GM13976 (cell line): ENCODE measurements at regions not wholly inside any gene's neighbourhood (a gene's known extent, or its start where the extent isn't known, plus 50 kb on each side); places are given as distances from the start of the nearest gene placed in this dataset.

Source experiments
- DNase-seq: peaks from one replicate; pipeline ENCODE4 v3.0.0; 2012; ENCODE audit warnings: low spot score
- CTCF ChIP-seq: IDR thresholded peaks from 2 replicates; pipeline ENCODE4 v1.5.1; 2012; ENCODE audit warnings: borderline replicate concordance, mild to moderate bottlenecking; ENCODE audit not compliant: insufficient read depth; ENCODE audit errors: extremely low read depth, missing control alignments, control extremely low read depth
- in situ Hi-C: fragments of 300-500 bp; cut with MboI; formaldehyde crosslinking; loops from one replicate; pipeline ENCODE4 v1.12.0; 2022; ENCODE audit warnings: low sequenced_read_pairs, mixed read lengths, inconsistent platforms; ENCODE audit not compliant: unreplicated experiment

- DNase-seq, result no peak
- in situ Hi-C loops, result no loop called here
- no peak for TF ChIP-seq CTCF
These were observed 282.6 kb downstream of the ICOS start for GRCh38 chr2:204219196-204219595.

- in situ Hi-C loops, result no loop called here
- no peak for TF ChIP-seq CTCF
- no peak for DNase-seq
These were observed 284.3 kb downstream of the ICOS start for GRCh38 chr2:204220896-204221295.

- no peak for DNase-seq
- TF ChIP-seq CTCF, result no peak
- in situ Hi-C loops, result no loop called here
These were observed 286.5 kb downstream of the ICOS start for GRCh38 chr2:204223046-204223445.

GRCh38 chr2:204223544-204223943 is 287.0 kb downstream of the ICOS start:
- TF ChIP-seq CTCF, result no peak
- DNase-seq, result no peak
- in situ Hi-C loops, result no loop called here

- no peak for TF ChIP-seq CTCF
- no peak for DNase-seq
- in situ Hi-C loops, result no loop called here
These were observed 289.1 kb downstream of the ICOS start for GRCh38 chr2:204225671-204226073.

GRCh38 chr2:204226305-204226880 is 289.8 kb downstream of the ICOS start:
- no peak for TF ChIP-seq CTCF
- no peak for DNase-seq
- in situ Hi-C loops, result no loop called here

GRCh38 chr2:204228169-204228886 is 291.8 kb downstream of the ICOS start:
- in situ Hi-C loops, result no loop called here
- no peak for DNase-seq
- no peak for TF ChIP-seq CTCF
